GM18499 (cell line): ENCODE measurements at regions not wholly inside any gene's neighbourhood (a gene's known extent, or its start where the extent isn't known, plus 50 kb on each side); places are given as distances from the start of the nearest gene placed in this dataset.
"Not testable (repeated sequence)": the region's sequence is repeated elsewhere in the genome, so short reads cannot be mapped to it uniquely, and the experiment has no call there.

Source experiments
- ATAC-seq: cut with Tn5 transposase; IDR thresholded peaks from one replicate; pipeline ENCODE4 v1.9.1; 2021; ENCODE audit warnings: moderate number of reproducible peaks; ENCODE audit not compliant: insufficient read depth, unreplicated experiment

- no peak for ATAC-seq
Measured at GRCh38 chr13:65746406-65746921, 1483.7 kb downstream of the PCDH9 start.

- no peak for ATAC-seq
Measured at GRCh38 chr13:65744836-65745235, 1485.3 kb downstream of the PCDH9 start.

- no peak for ATAC-seq
Measured at GRCh38 chr13:65733110-65733509, 1497.0 kb downstream of the PCDH9 start.

GRCh38 chr13:65727070-65727469 lies 1503.1 kb downstream of the PCDH9 start:
- no peak for ATAC-seq

- ATAC-seq, result no peak
Measured at GRCh38 chr13:65725006-65725405, 1505.1 kb downstream of the PCDH9 start.

- no peak for ATAC-seq
Measured at GRCh38 chr13:65724226-65724625, 1505.9 kb downstream of the PCDH9 start.

GRCh38 chr13:65722506-65722905 lies 1507.6 kb downstream of the PCDH9 start:
- ATAC-seq, result no peak

GRCh38 chr13:65719831-65720230 lies 1510.3 kb downstream of the PCDH9 start:
- ATAC-seq, result no peak

- ATAC-seq, result no peak
Measured at GRCh38 chr13:65710514-65710913, 1519.6 kb downstream of the PCDH9 start.

GRCh38 chr13:65697843-65698242 lies 1532.3 kb downstream of the PCDH9 start:
- ATAC-seq, result no peak

GRCh38 chr13:65679240-65679639 lies 1550.9 kb downstream of the PCDH9 start:
- no peak for ATAC-seq

- ATAC-seq, result no peak
Measured at GRCh38 chr13:65677906-65678305, 1552.2 kb downstream of the PCDH9 start.

GRCh38 chr13:65675383-65675782 lies 1554.8 kb downstream of the PCDH9 start:
- ATAC-seq, result not testable (repeated sequence)

- no peak for ATAC-seq
Measured at GRCh38 chr13:65670014-65670625, 1560.0 kb downstream of the PCDH9 start.

- no peak for ATAC-seq
Measured at GRCh38 chr13:65660731-65661130, 1569.4 kb downstream of the PCDH9 start.

- no peak for ATAC-seq
Measured at GRCh38 chr13:65656740-65657329, 1573.3 kb downstream of the PCDH9 start.

GRCh38 chr13:65653613-65654012 lies 1576.5 kb downstream of the PCDH9 start:
- ATAC-seq, result no peak

- no peak for ATAC-seq
Measured at GRCh38 chr13:65650321-65650720, 1579.8 kb downstream of the PCDH9 start.

GRCh38 chr13:65642996-65643395 lies 1587.1 kb downstream of the PCDH9 start:
- no peak for ATAC-seq

GRCh38 chr13:65642301-65642700 lies 1587.8 kb downstream of the PCDH9 start:
- no peak for ATAC-seq

- no peak for ATAC-seq
Measured at GRCh38 chr13:65638572-65639168, 1591.5 kb downstream of the PCDH9 start.

GRCh38 chr13:65633806-65634205 lies 1596.3 kb downstream of the PCDH9 start:
- ATAC-seq, result no peak
